ENCODE measurements at regions not wholly inside any gene's neighbourhood (a gene's known extent, or its start where the extent isn't known, plus 50 kb on each side); places are given as distances from the start of the nearest gene placed in this dataset.

DNA sequence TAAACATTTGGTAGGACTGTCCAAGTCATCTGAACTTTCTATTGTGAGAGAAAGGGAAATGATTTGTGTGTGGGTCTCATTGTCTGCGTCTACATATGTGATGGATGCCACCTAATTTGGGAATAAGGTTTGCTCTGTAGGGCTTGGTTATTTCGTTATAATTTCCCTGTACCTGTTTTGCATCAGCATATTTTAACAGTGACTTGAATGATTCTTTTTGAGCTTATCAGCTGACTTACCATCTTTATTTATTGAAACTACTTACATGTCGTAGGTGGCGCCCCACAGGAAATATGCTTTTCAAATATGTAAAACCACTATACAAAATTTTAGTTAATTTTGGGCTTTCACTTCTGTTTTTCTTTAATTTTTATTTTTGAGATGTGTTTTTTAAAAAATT lies 56.5 kb upstream of the BCAT1 start:
- no peak for FAIRE-seq

GRCh38 chr12:25004447-25004846 lies 55.5 kb upstream of the BCAT1 start:
- FAIRE-seq = no peak

DNA sequence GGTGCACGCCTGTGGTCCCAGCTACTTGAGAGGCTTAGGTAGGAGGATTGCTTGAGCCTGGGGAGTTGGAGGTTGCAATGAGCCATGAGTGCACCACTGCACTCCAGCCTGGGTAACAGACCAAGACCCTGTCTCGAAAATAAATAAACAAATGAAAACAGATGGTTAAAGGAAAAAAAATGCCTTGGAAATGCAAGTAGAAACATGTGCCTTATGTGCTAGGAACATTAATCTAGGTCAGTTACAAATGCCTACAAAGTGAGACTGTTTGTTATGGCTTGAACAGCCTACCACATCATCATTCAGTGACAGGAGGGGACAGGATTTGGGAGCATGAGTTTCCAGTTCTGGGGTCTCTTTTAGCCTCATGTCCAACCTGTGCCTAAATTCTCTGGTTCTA lies 52.4 kb upstream of the BCAT1 start:
- peak; percentile 15 for FAIRE-seq

Measured in endometrium (tissue), 2 donors.